GM12892 (cell line): ENCODE measurements at regions not wholly inside any gene's neighbourhood (a gene's known extent, or its start where the extent isn't known, plus 50 kb on each side); places are given as distances from the start of the nearest gene placed in this dataset.

ENCODE experiments used
- POLR2AphosphoS5 ChIP-seq: IDR thresholded peaks from 2 replicates; pipeline ENCODE4 v1.6.1; 2011; ENCODE audit warnings: low read depth, low read length, control low read depth
- TAF1 ChIP-seq: IDR thresholded peaks from 2 replicates; pipeline ENCODE4 v1.6.1; 2011; ENCODE audit warnings: low read depth, mild to moderate bottlenecking, control low read depth, low read length, borderline replicate concordance

DNA sequence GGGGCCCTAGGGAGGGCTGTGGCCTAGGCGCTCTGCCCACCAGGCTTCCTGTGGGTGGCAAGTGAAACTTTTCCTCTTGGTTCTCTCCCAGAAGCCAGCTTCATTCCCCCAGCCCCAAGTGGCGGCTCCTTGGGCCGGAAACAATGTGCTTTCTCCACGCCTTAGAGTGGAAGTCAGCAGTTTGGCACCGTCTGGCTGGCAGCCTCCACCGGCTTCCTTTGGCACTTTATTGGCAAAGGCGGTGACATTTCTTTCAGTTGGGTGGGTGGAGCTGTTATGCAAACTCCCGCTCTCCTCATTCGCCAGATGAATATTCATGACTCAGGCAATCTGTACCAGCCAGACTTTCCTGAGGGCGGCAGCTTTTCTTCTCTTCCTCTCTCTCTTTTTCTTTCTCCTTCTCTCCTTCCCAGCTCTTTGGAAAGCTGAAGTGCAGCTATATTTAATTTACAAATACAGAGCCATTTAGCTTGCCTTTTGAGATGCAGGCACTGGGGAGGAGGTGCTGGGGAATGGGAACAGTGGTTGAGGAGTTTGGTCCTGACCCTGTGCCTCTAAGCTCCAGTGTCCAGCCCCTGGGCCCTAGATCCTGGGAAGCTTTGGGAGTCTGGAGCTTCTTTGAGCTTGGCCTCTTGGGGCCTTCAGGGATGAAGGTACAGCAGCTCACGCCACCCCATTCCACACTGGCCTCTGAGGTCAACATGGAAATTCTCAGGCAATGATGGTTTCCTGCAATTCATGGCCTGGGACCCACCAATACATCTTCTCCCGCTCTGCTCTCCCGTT, 67.8 kb upstream of the POU3F1 start:
- TF ChIP-seq TAF1 (no peak), POLR2AphosphoS5 (no peak)
